ENCODE measurements at regions not wholly inside any gene's neighbourhood (a gene's known extent, or its start where the extent isn't known, plus 50 kb on each side); places are given as distances from the start of the nearest gene placed in this dataset.

GRCh38 chr4:27881705-27882104 lies 1021.1 kb downstream of the STIM2 start:
- no TSS peak for BruUV-seq (replicated peaks)
- CTCF ChIA-PET: no interaction called here
- Histone ChIP-seq H3K4me1 (ENCODE audit: control insufficient read depth, insufficient read depth, low read length) (no peaks in the 10 kb centered on the region), H3K27ac (ENCODE audit: low read length) (no peak overlapping the region), H3K9me3 (ENCODE audit: control insufficient read depth, insufficient read depth, low read depth, low read length) (no peaks in the 10 kb centered on the region), H3K27me3 (ENCODE audit: control insufficient read depth, insufficient read depth, low read length) (no peaks in the 10 kb centered on the region), H3K36me3 (ENCODE audit: control insufficient read depth, insufficient read depth, low read length) (no peaks in the 10 kb centered on the region), H3K4me3 (ENCODE audit: low read depth in 2 of 2, low read length in 2 of 2) (no peak overlapping the region)
- in situ Hi-C loops (cut with HindIII; ENCODE audit: low pct_unique_long_range_greater_than_20kb, low sequenced_read_pairs): no loop called here
- TF ChIP-seq, protein P1, sequence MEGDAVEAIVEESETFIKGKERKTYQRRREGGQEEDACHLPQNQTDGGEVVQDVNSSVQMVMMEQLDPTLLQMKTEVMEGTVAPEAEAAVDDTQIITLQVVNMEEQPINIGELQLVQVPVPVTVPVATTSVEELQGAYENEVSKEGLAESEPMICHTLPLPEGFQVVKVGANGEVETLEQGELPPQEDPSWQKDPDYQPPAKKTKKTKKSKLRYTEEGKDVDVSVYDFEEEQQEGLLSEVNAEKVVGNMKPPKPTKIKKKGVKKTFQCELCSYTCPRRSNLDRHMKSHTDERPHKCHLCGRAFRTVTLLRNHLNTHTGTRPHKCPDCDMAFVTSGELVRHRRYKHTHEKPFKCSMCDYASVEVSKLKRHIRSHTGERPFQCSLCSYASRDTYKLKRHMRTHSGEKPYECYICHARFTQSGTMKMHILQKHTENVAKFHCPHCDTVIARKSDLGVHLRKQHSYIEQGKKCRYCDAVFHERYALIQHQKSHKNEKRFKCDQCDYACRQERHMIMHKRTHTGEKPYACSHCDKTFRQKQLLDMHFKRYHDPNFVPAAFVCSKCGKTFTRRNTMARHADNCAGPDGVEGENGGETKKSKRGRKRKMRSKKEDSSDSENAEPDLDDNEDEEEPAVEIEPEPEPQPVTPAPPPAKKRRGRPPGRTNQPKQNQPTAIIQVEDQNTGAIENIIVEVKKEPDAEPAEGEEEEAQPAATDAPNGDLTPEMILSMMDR (IDR thresholded peaks at IDR 0.05): no peak
- TF ChIP-seq POLR2AphosphoS5 (IDR thresholded peaks at IDR 0.05; ENCODE audit: low read depth, low read length): no peak
- TF ChIP-seq SIN3A (IDR thresholded peaks at IDR 0.05; ENCODE audit: borderline replicate concordance, insufficient read depth, low read depth, low read length): no peak
- no peak for TF ChIP-seq TCF7L2 (IDR thresholded peaks at IDR 0.05; ENCODE audit: low read depth, low read length)
- TF ChIP-seq REST (IDR thresholded peaks at IDR 0.05; ENCODE audit: insufficient read depth in 1 of 2, low read depth in 2 of 2, low read length in 1 of 2): no peak
- ATAC-seq (no peak), DNase-seq (ENCODE audit: low read depth, low spot score) (no peak)
- POLR2A ChIA-PET: no interaction called here
- intact Hi-C loops (cut with micrococcal nuclease; ENCODE audit: unreplicated experiment): no loop called here

GRCh38 chr4:27886120-27886519 lies 1025.5 kb downstream of the STIM2 start:
- ChIA-PET POLR2A (no interaction called here), CTCF (no interaction called here)
- Histone ChIP-seq H3K9me3 (ENCODE audit: control insufficient read depth, insufficient read depth, low read depth, low read length) (no peaks in the 10 kb centered on the region), H3K4me1 (ENCODE audit: control insufficient read depth, insufficient read depth, low read length) (no peaks in the 10 kb centered on the region), H3K27ac (ENCODE audit: low read length) (no peak overlapping the region), H3K27me3 (ENCODE audit: control insufficient read depth, insufficient read depth, low read length) (no peaks in the 10 kb centered on the region), H3K36me3 (ENCODE audit: control insufficient read depth, insufficient read depth, low read length) (no peaks in the 10 kb centered on the region), H3K4me3 (ENCODE audit: low read depth in 2 of 2, low read length in 2 of 2) (no peak overlapping the region)
- no peak for TF ChIP-seq SIN3A (IDR thresholded peaks at IDR 0.05; ENCODE audit: borderline replicate concordance, insufficient read depth, low read depth, low read length)
- no peak for TF ChIP-seq REST (IDR thresholded peaks at IDR 0.05; ENCODE audit: insufficient read depth in 1 of 2, low read depth in 2 of 2, low read length in 1 of 2)
- TF ChIP-seq, protein P1 (IDR thresholded peaks at IDR 0.05): no peak
- TF ChIP-seq TCF7L2 (IDR thresholded peaks at IDR 0.05; ENCODE audit: low read depth, low read length): no peak
- TF ChIP-seq POLR2AphosphoS5 (IDR thresholded peaks at IDR 0.05; ENCODE audit: low read depth, low read length): no peak
- intact Hi-C loops (cut with micrococcal nuclease; ENCODE audit: unreplicated experiment): no loop called here
- ATAC-seq: no peak
- in situ Hi-C loops (cut with HindIII; ENCODE audit: low pct_unique_long_range_greater_than_20kb, low sequenced_read_pairs): no loop called here
- no peak for DNase-seq (ENCODE audit: low read depth, low spot score)
- BruUV-seq (replicated peaks): no TSS peak

All from Panc1 (cell line).